Fibroblast of villous mesenchyme (primary cell): ENCODE measurements at regions not wholly inside any gene's neighbourhood (a gene's known extent, or its start where the extent isn't known, plus 50 kb on each side); places are given as distances from the start of the nearest gene placed in this dataset.

Source experiments
- DNase-seq: peaks from one replicate; pipeline ENCODE4 v3.0.0-alpha.2; 2010; ENCODE audit warnings: low read depth
- H3K4me3 ChIP-seq: 2 replicates; pipeline ENCODE4 v1.5.1; 2011; ENCODE audit warnings: low read depth, mild to moderate bottlenecking, low read length
- TF ChIP-seq, protein P1 (sequence below): IDR thresholded peaks from 2 replicates; pipeline ENCODE4 v1.5.1; 2012; ENCODE audit warnings: low read depth, mild to moderate bottlenecking, low read length; ENCODE audit not compliant: insufficient read depth

DNA sequence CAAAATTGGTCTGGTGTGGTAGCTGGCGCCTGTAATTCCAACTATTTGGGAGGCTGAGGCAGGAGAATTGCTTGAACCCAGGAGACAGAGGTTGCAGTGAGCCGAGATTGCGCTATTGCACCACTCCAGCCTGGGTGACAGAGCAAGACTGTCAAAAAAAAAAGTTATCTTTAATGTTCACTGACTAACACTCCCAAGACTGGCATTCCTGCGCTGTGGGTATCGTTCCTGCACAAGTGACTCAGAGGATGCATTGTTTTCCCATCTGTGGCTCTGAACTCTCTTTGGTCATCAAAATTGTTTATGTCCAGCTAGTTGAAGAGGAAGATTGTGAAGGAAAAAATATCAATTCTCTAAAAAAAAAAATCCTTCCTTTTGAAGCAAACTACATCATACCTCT is 539.0 kb downstream of the SOX11 start:
- H3K4me3 ChIP-seq = no peak overlapping the region
- DNase-seq = no peak
- TF ChIP-seq, protein P1, sequence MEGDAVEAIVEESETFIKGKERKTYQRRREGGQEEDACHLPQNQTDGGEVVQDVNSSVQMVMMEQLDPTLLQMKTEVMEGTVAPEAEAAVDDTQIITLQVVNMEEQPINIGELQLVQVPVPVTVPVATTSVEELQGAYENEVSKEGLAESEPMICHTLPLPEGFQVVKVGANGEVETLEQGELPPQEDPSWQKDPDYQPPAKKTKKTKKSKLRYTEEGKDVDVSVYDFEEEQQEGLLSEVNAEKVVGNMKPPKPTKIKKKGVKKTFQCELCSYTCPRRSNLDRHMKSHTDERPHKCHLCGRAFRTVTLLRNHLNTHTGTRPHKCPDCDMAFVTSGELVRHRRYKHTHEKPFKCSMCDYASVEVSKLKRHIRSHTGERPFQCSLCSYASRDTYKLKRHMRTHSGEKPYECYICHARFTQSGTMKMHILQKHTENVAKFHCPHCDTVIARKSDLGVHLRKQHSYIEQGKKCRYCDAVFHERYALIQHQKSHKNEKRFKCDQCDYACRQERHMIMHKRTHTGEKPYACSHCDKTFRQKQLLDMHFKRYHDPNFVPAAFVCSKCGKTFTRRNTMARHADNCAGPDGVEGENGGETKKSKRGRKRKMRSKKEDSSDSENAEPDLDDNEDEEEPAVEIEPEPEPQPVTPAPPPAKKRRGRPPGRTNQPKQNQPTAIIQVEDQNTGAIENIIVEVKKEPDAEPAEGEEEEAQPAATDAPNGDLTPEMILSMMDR = no peak

DNA sequence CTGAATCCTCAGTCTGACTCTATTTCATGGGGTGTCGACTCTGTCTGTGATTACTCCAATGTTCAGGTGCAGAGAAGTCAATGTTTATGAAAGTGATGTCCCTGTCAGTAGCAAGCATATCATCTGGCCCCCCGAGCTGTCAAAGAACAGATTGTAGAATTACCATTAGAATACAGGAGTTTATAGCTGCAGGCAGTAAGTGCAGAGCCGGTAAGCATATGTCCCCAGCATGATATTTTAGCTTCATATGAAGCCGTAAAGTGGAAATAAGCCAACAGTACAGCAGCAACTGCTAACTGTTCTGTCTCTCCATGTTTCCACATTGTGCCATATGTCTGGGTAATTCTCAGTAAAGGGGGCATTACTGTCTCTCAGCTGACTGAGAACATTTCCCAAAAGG is 541.8 kb downstream of the SOX11 start:
- H3K4me3 ChIP-seq = no peak overlapping the region
- TF ChIP-seq, protein P1 = no peak
- no peak for DNase-seq

DNA sequence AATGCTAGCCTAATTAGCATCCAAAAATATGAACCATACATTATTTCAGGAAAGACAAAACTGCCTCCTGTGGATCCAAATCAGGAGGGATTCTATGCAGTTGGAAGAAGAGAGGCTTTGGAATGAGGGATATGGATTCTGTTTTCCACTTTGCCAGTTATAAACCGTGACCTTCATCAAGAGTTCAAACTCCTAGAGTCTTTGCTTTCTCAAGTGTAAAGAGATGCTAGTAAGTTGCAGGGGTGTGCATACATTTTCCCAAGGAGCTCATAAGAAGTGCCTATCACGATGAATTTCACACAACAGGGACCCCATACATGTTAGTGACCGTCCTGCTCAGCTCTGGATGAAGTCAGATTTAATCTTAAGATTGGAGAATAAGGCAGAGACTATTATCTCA is 542.5 kb downstream of the SOX11 start:
- no peak overlapping the region for H3K4me3 ChIP-seq
- DNase-seq = no peak
- TF ChIP-seq, protein P1 = no peak

DNA sequence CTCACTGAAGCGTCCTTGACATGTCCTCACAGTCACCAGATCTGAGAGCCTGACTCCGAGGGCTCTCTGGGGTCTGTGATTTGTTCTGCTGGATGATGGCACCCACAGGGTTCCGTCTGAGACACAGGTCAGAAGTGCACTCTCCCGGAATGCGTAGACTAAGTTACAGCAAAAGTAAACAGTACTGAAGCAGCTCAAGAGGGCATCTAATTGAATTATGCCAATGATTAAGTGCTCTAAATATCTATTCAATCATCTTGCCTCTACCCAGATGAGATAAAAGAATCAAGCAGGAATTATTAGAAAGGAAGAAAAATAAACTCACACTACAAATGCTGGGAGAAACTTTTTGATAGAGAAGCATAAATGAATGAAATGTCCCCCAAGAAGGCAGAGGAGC is 544.1 kb downstream of the SOX11 start:
- DNase-seq = no peak
- TF ChIP-seq, protein P1 = no peak
- H3K4me3 ChIP-seq = no peak overlapping the region

DNA sequence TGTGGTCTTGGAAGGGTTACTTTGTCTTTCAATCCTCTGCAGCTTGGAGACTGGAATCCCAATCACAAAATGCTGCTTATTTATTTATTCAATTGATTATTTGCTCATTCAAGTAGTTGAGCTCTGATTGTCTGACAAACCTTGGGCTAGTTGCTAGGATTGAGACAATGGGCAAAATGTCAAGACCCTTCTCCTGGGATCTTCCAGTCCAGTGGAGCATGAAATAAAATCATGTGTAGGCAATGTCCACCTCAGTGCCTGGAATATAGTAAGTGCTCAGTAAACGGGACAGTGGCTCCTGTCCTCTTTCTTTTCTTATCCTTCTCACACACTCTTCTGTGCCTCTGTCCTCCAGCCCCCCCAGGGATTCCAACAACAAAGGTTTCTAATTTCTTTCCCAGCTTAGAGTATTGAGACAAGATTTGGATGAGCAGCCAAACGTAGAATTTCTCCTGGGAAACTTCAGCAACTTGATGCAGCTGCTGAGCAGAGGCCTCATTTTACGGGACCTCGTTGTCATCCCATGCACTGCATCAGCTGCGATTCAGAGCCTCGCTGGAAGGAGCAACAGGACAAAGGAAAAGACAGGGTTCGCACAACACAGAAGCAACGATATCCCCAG is 545.0 kb downstream of the SOX11 start:
- no peak for DNase-seq

DNA sequence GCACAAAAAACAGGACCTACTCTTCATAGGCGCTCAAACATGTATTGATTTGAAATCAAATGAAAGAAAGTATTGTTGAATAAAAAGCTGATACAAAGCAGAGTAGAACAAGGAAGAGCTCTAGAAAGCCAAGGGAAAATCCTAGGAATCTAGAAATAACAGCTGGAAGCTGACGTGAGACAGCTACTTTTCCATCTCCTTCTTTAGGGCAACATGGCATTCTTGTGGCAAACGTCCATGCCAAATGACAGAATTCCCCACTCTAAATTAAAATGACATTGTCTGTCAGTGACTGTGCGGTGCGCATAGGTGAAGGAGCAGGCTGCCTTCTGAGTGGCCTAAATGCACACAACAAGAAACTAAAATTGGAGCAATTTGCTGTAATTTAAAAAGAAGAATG is 557.4 kb downstream of the SOX11 start:
- DNase-seq = no peak
- TF ChIP-seq, protein P1 = no peak
- no peak overlapping the region for H3K4me3 ChIP-seq

More for the DNA sequence above, 545.0 kb downstream of the SOX11 start:
- TF ChIP-seq, protein P1 = no peak
- H3K4me3 ChIP-seq = no peak overlapping the region

DNA sequence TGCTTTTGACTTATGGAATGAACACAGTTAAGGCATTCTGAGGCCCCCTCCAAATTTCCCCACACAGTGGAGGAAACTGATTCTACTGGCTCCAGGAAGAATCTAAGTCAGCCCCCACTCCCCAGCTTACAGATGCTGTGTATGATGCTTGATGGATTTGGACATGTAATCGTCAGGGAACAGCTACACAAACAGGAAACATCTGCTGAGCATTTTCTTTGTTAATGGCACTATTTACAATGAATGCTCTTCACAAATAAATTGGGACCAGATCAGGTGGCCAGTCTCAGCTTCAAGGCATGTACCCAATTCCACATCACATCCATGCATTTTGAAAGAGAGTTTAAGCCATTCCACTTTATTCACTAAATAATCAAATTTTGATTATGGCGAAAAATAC is 562.3 kb downstream of the SOX11 start:
- no peak for DNase-seq
- TF ChIP-seq, protein P1 = no peak
- no peak overlapping the region for H3K4me3 ChIP-seq
